Lower leg skin (tissue), 3 donors: ENCODE measurements at regions not wholly inside any gene's neighbourhood (a gene's known extent, or its start where the extent isn't known, plus 50 kb on each side); places are given as distances from the start of the nearest gene placed in this dataset.

Experiments used
- POLR2A ChIP-seq, 2 donors: fragments of 450-650 bp; IDR thresholded peaks; one replicate each; pipeline ENCODE4 v1.6.1; 2016 to 2017; ENCODE audit warnings: antibody characterized with exemption in 2 of 2, mild to moderate bottlenecking in 1 of 2, moderate library complexity in 1 of 2
- TF ChIP-seq, protein P1 (sequence below), 3 donors: fragments of 450-650 bp; IDR thresholded peaks; one replicate each; pipeline ENCODE4 v1.5.1; 2016; ENCODE audit warnings: antibody characterized with exemption in 3 of 3, mild to moderate bottlenecking in 3 of 3, moderate library complexity in 2 of 3

DNA sequence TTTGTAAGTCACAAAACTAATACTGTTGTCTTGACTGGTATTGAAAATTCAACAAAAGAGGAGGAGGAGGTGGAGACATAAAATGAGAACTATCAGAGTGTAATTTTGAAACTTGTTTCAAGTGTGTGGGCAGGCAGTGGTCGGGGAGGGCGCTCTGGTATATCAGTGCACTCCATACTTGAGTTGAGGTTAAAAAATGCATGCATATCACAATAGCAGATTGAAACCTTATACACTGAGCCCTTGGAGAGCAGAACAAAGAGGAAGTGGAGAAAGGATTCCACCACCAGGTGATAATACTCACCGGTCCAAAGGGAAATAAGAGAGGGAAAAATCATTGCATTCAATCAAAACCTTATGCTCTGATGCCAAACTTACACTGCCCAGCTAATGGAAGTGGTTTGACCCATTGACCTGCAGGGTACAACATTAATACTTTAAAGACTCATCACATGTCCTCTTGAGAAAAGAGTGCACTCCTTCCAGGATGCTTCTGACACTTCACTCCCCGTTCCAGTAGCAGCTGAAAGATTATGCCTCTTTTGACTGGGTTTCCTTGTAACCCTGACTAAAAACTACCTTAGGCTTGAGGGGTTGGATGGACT lies 79.5 kb upstream of the FAM169A start:
- TF ChIP-seq, protein P1, sequence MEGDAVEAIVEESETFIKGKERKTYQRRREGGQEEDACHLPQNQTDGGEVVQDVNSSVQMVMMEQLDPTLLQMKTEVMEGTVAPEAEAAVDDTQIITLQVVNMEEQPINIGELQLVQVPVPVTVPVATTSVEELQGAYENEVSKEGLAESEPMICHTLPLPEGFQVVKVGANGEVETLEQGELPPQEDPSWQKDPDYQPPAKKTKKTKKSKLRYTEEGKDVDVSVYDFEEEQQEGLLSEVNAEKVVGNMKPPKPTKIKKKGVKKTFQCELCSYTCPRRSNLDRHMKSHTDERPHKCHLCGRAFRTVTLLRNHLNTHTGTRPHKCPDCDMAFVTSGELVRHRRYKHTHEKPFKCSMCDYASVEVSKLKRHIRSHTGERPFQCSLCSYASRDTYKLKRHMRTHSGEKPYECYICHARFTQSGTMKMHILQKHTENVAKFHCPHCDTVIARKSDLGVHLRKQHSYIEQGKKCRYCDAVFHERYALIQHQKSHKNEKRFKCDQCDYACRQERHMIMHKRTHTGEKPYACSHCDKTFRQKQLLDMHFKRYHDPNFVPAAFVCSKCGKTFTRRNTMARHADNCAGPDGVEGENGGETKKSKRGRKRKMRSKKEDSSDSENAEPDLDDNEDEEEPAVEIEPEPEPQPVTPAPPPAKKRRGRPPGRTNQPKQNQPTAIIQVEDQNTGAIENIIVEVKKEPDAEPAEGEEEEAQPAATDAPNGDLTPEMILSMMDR (IDR thresholded peaks at IDR 0.05): no peak
- TF ChIP-seq POLR2A (IDR thresholded peaks at IDR 0.05): no peak
